Loucy (cell line): ENCODE measurements at regions not wholly inside any gene's neighbourhood (a gene's known extent, or its start where the extent isn't known, plus 50 kb on each side); places are given as distances from the start of the nearest gene placed in this dataset.
"Not testable (repeated sequence)": the region's sequence is repeated elsewhere in the genome, so short reads cannot be mapped to it uniquely, and the experiment has no call there.

Experiments
- H2AFZ ChIP-seq: fragments of 200-600 bp; sonication (generic); 2 replicates; pipeline ENCODE4 v1.6.0; 2016; ENCODE audit warnings: antibody characterized with exemption, mild to moderate bottlenecking, low read length, moderate library complexity
- H3F3A ChIP-seq: fragments of 200-600 bp; 2 replicates; pipeline ENCODE4 v1.6.0; 2016; ENCODE audit warnings: antibody characterized with exemption, low read depth, mild to moderate bottlenecking
- H3K27me3 ChIP-seq: fragments of 200-600 bp; sonication (generic); 2 replicates; pipeline ENCODE4 v1.6.1; 2014; ENCODE audit warnings: low read length, mild to moderate bottlenecking; ENCODE audit not compliant: insufficient read depth, poor library complexity, severe bottlenecking
- H3K36me3 ChIP-seq: fragments of 200-600 bp; sonication (generic); 2 replicates; pipeline ENCODE4 v1.6.1; 2016; ENCODE audit warnings: low read length; ENCODE audit not compliant: insufficient read depth
- H3K4me1 ChIP-seq: fragments of 200-600 bp; sonication (generic); 2 replicates; pipeline ENCODE4 v1.5.1; 2014; ENCODE audit warnings: low read length, mild to moderate bottlenecking; ENCODE audit not compliant: insufficient read depth, poor library complexity, severe bottlenecking
- H3K4me2 ChIP-seq: fragments of 200-600 bp; sonication (generic); 2 replicates; pipeline ENCODE4 v1.6.0; 2014; ENCODE audit warnings: antibody characterized with exemption, low read length, low read depth, mild to moderate bottlenecking; ENCODE audit not compliant: poor library complexity, severe bottlenecking
- H3K4me3 ChIP-seq: fragments of 200-600 bp; sonication (generic); 2 replicates; pipeline ENCODE4 v1.5.1; 2014; ENCODE audit warnings: low read length, mild to moderate bottlenecking, mixed read lengths; ENCODE audit not compliant: poor library complexity, severe bottlenecking
- H3K79me2 ChIP-seq: fragments of 200-600 bp; sonication (generic); 2 replicates; pipeline ENCODE4 v1.6.1; 2014; ENCODE audit warnings: low read length; ENCODE audit not compliant: insufficient read depth
- H3K9ac ChIP-seq: fragments of 200-600 bp; sonication (generic); 2 replicates; pipeline ENCODE4 v1.6.0; 2014; ENCODE audit warnings: mild to moderate bottlenecking, low read depth, low read length, moderate library complexity; ENCODE audit not compliant: poor library complexity, severe bottlenecking
- H3K9me2 ChIP-seq: fragments of 200-600 bp; sonication (generic); replicated peaks from 2 replicates; pipeline ENCODE4 v1.6.1; 2016; ENCODE audit warnings: low read depth, low read length, mixed read lengths
- H3K9me3 ChIP-seq: fragments of 200-600 bp; sonication (generic); 2 replicates; pipeline ENCODE4 v1.6.1; 2014; ENCODE audit warnings: mild to moderate bottlenecking, antibody characterized with exemption, low read length, low read depth; ENCODE audit not compliant: insufficient read depth
- H4K20me1 ChIP-seq: fragments of 200-600 bp; sonication (generic); 2 replicates; pipeline ENCODE4 v1.6.0; 2014; ENCODE audit warnings: antibody characterized with exemption, low read length, mild to moderate bottlenecking; ENCODE audit not compliant: insufficient read depth, poor library complexity, severe bottlenecking
- EZH2phosphoT487 ChIP-seq: fragments of 200-600 bp; IDR thresholded peaks from 2 replicates; pipeline ENCODE4 v1.6.1; 2018; ENCODE audit warnings: antibody characterized with exemption, mild to moderate bottlenecking, moderate library complexity, borderline replicate concordance
- TF ChIP-seq, protein P1 (sequence below): fragments of 200-600 bp; sonication (generic); conservative IDR thresholded peaks from 2 replicates; pipeline ENCODE4 v1.5.1; 2014; ENCODE audit warnings: mild to moderate bottlenecking, antibody characterized with exemption, low read length

DNA sequence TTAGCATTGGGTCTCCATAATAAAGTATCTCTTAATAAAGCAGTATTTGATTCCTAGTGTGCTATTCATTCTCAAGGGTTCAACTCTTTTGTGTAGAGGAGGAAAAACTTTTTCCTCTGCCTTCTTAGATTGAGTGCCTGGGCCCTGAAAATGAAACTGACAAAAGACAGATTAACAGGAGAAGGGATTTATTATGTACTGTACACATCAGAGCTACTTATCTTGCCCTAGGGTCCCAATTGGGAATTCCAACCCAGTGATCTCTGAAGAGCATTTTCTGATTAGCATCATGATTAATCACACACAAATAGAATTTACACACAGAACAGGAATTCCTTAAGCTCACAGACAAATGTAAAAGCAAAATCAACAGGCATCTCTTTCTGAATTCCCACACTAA, 128.9 kb downstream of the CD164 start:
- no peaks in the 10 kb centered on the region for H3K9me2 ChIP-seq
- H3K36me3 ChIP-seq = no peaks in the 10 kb centered on the region
- H3K4me3 ChIP-seq = no peak overlapping the region
- H3K4me1 ChIP-seq = peaks cover 12% of the 10 kb centered on the region
- H3F3A ChIP-seq = no peaks in the 10 kb centered on the region
- H3K27me3 ChIP-seq = no peaks in the 10 kb centered on the region
- no peak overlapping the region for H2AFZ ChIP-seq
- no peaks in the 10 kb centered on the region for H3K79me2 ChIP-seq
- TF ChIP-seq, protein P1, sequence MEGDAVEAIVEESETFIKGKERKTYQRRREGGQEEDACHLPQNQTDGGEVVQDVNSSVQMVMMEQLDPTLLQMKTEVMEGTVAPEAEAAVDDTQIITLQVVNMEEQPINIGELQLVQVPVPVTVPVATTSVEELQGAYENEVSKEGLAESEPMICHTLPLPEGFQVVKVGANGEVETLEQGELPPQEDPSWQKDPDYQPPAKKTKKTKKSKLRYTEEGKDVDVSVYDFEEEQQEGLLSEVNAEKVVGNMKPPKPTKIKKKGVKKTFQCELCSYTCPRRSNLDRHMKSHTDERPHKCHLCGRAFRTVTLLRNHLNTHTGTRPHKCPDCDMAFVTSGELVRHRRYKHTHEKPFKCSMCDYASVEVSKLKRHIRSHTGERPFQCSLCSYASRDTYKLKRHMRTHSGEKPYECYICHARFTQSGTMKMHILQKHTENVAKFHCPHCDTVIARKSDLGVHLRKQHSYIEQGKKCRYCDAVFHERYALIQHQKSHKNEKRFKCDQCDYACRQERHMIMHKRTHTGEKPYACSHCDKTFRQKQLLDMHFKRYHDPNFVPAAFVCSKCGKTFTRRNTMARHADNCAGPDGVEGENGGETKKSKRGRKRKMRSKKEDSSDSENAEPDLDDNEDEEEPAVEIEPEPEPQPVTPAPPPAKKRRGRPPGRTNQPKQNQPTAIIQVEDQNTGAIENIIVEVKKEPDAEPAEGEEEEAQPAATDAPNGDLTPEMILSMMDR = no peak
- no peak for TF ChIP-seq EZH2phosphoT487
- no peak overlapping the region for H3K9ac ChIP-seq
- no peaks in the 10 kb centered on the region for H3K9me3 ChIP-seq
- no peak overlapping the region for H3K4me2 ChIP-seq
- H4K20me1 ChIP-seq = no peaks in the 10 kb centered on the region

DNA sequence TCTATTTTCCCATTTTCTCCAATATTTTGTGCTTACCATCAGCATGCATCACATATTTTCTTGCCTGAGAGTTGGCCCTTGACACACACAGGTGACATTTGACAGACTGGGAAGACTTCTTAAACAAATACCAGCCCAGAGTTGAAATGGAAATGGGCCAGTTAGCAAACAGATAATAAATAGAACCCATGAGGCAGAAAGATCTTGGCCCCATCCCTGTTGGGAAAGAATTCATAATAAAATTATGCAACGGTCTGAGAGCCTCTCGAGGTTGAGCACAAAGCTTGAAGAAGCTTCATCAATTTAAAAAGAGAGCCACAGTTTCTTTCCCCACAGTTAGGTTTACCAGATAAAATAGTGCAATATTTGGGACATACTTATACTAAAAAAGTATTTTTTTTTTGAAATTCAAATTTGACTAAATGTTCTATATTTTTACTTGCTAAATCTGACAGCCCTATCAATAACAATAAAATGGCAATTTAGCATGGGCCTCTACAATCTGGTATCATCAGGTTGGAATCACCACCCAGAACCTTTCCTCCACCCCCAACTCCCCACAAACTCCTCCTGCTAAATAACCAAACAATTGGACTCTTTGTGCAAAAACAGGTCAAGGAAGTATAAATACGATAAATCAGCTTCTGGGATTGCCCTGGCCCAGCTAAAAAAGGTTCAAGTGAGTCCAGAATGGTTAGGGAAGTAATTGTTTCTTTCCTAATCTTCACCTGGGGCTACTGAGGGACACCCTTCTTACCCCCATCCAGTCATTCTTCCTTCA, 129.8 kb downstream of the CD164 start:
- Histone ChIP-seq H3K27me3 (no peaks in the 10 kb centered on the region), H3K4me3 (no peak overlapping the region), H3K9me2 (no peaks in the 10 kb centered on the region), H3K79me2 (no peaks in the 10 kb centered on the region), H3K9me3 (no peaks in the 10 kb centered on the region), H3K9ac (no peak overlapping the region), H3F3A (no peaks in the 10 kb centered on the region), H3K4me1 (peaks cover 12% of the 10 kb centered on the region), H3K4me2 (no peak overlapping the region), H3K36me3 (no peaks in the 10 kb centered on the region), H2AFZ (no peak overlapping the region), H4K20me1 (no peaks in the 10 kb centered on the region)
- no peak for TF ChIP-seq EZH2phosphoT487
- TF ChIP-seq, protein P1 = no peak

DNA sequence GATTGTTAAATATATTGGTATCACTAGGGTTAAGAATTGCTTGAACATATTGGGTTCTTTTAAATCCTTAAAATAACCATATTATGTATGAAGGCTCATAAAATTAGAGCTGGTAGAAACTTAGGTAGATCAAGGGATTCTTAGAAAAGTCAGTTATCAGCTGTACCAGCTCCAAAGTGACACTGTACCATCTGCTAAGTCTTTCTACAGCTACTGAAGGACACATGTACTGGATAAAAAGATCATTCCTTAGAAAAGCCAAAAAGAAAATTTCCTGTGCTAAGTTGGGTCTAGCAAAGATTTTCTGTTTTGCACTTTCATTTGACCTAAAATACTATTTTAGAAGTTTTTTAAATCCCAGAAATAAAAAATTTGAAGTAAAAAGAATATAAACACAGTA, 130.4 kb downstream of the CD164 start:
- TF ChIP-seq EZH2phosphoT487 = no peak
- TF ChIP-seq, protein P1 = no peak
- Histone ChIP-seq H3K4me1 (peaks cover 12% of the 10 kb centered on the region), H3K36me3 (no peaks in the 10 kb centered on the region), H3K79me2 (no peaks in the 10 kb centered on the region), H3K9ac (no peak overlapping the region), H3K4me3 (no peak overlapping the region), H4K20me1 (no peaks in the 10 kb centered on the region), H3F3A (no peaks in the 10 kb centered on the region), H3K9me2 (no peaks in the 10 kb centered on the region), H3K4me2 (no peak overlapping the region), H3K9me3 (no peaks in the 10 kb centered on the region), H2AFZ (no peak overlapping the region), H3K27me3 (no peaks in the 10 kb centered on the region)

DNA sequence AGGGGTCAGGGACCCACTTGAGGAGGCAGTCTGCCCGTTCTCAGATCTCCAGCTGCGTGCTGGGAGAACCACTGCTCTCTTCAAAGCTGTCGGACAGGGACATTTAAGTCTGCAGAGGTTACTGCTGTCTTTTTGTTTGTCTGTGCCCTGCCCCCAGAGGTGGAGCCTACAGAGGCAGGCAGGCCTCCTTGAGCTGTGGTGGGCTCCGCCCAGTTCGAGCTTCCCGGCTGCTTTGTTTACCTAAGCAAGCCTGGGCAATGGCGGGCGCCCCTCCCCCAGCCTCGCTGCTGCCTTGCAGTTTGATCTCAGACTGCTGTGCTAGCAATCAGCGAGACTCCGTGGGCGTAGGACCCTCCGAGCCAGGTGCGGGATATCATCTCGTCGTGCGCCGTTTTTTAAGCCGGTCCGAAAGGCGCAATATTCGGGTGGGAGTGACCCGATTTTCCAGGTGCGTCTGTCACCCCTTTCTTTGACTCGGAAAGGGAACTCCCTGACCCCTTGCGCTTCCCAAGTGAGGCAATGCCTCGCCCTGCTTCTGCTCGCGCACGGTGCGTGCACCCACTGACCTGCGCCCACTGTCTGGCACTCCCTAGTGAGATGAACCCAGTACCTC, 131.6 kb downstream of the CD164 start:
- not testable (repeated sequence) for H3K27me3 ChIP-seq

More for the DNA sequence above, 131.6 kb downstream of the CD164 start:
- not testable (repeated sequence) for H3K9me3 ChIP-seq, H3K4me3 ChIP-seq, H3F3A ChIP-seq, H3K4me2 ChIP-seq, H3K79me2 ChIP-seq, H2AFZ ChIP-seq, H3K36me3 ChIP-seq, H4K20me1 ChIP-seq, H3K4me1 ChIP-seq, H3K9ac ChIP-seq, H3K9me2 ChIP-seq
